HG03558 (cell line): ENCODE measurements at regions not wholly inside any gene's neighbourhood (a gene's known extent, or its start where the extent isn't known, plus 50 kb on each side); places are given as distances from the start of the nearest gene placed in this dataset.

ENCODE experiments used
- ATAC-seq: cut with Tn5 transposase; IDR thresholded peaks from one replicate; pipeline ENCODE4 v1.9.1; 2021; ENCODE audit warnings: moderate number of reproducible peaks; ENCODE audit not compliant: unreplicated experiment; ENCODE audit errors: extremely low read depth

DNA sequence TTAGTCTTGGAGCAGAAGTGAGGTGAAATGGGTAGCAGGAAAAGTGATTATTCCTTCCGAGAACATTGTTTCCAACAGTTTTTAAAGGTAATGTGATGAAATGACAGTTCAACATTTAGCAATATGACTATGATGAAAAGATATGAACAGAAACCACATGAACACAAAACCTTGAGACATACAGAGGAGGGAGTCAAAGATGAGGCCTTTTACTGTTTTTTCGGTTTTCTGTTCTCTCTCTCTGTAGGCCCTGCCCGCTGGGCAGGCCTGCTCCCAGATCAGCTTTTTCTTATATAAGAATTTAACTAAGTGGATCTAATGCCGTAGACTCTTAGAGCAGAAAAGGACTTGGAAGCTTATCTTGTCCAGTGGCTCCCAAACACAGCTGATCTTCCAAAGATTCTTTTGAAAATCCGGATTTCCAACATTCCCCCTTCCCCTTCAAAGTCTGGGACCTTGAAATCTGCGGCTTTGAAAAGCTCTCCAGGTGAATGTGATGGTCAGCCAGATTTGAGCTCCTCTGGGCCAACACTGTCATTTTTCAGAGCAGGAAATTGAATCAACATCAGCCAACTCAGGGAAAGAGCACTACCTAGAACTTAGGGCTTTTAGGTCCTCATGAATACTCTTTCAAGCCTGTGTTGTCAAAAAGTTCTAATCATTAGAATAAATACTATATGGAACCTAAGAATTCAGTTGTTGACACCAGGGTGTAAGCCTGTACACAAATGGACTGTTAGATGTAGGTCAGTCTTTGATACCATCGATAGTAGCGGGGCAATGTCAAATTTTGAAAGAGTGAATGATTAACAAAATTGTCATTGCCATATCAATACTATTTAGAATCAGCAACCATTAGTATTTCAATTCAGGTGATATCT, 372.7 kb downstream of the SHQ1 start:
- no peak for ATAC-seq

DNA sequence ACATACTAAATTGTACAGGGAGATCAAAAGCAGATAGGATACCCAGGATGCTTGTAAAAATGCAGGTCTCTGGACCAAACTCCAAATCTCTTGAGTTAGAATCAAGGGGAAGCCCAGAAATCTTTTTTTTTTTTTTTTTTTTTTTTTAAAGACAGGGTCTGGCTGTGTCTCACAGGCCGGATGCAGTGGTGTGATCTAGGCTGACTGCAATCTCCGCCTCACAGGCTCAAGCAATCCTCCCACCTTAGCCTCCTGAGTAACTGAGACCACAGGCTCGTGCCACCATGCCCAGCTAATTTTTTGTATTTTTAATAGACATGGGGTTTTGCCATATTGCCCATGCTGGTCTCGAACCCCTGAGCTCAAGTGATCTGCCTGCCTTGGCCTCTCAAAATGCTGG, 373.5 kb downstream of the SHQ1 start:
- ATAC-seq, result no peak

DNA sequence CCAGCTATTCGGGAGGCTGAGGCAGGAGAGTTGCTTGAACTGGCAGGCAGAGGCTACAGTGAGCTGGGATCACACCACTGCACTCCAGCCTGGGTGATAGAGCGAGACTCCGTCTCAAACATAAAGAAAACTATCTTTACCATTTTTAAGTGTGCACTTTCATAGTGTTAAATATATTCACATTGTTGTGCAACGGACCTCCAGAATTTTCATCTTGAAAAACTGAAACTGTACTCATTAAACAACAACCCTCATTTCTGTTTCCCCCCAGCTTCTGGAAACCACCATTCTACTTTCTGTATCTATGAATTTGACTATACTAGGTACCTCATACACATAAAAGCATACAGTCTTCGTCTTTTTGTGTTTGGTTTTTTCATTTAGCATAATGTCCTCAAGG, 375.1 kb downstream of the SHQ1 start:
- ATAC-seq, result peak; percentile 72

DNA sequence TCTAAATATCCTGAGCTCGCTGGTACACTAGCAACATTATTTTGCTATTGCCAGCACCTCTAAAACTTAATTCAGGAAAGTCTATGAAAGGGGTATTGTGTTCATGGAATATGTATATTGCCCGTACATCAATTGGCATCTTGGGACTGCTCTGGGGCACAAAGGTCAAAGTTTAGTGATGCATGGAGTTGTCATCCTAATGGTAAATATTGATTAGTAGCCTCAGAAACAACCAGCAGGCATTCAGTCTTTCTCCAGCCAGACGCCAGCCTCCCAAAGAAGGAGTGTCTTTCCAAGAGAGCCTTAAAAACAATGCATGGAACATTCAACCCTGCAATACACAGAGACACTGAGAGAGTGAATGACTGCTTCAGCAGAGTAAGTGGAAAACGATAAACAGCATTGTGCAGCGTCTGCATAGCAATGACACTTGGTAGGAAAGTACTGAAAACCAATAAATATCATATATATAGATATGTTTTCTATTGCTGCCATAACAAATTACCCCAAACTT, 377.3 kb downstream of the SHQ1 start:
- ATAC-seq, result no peak

DNA sequence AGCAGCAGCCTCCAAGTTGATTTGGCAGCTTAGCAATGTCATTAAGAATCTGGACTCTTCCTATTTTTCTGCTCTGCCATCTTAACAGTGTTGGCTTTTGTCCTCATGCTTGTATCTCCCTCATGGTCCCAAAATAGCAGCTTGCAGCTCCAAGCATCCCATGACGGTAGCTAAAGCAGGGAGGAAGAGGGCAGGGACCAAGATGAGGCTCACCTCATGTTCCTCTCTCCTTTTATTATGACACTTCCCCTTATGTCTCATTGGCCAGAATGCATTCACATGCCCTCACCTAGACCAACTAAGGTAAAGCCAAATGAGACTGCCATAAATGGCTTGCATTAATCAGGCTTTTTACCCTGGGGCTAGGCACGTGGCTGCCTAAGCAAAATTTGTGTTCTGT, 382.4 kb downstream of the SHQ1 start:
- no peak for ATAC-seq

DNA sequence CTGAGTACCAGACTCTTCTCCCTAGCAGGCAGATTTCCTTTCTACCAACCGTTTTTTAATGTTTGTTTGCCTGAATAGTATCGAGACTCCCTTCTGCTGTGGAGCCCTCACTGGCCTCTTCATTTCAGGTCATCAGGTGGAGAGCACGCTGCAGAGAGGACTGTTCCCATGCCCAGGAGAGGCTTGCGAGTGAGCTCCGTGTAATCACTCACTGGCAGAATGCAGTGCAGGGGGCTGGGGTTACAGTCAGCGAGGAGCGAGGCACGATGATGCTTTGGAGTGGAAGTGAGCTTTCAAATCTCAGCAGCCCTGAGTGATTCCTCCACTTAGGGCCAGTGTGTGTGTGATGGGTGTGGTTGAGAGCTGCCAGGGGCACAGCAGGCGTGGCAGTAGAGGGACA, 385.2 kb downstream of the SHQ1 start:
- ATAC-seq, result no peak

DNA sequence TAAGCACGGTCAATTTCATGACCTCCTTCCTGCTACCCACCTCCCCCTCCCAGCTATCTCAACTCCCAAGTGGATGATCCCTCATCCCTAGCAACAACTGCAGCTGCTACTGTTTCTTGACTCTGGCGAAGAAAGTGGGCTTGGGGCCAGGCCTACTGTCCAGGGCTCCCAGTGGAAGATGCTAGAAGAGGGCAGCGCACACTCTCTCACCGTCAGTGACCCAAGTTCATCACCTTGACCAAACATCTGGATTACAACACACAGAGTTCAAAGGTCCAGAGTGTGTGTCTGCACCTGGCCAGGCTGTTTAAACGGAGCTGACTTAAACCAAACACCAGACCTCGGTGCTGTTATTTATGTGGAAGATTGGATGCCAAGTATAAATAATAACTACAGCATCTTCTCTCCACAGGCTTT, 385.6 kb downstream of the SHQ1 start:
- no peak for ATAC-seq

DNA sequence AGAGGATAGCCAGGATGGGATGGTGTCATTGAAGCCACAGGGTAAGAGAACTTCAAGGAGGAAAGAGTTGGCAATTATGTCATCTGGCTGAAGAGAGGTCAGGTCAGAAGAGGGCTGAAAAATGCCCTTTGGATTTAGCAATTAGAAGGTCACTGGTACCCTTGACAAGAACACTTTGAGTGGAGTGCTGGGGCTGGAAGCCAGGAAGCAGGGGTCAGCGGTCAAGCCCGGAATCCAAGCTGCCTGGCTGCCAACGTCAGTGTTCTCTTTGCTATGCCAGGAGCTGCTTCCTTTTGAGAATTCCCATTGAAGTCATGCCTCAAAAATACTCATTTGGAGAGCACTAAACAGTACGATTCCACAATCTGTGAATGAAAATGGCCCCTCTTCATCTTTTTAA, 386.5 kb downstream of the SHQ1 start:
- no peak for ATAC-seq

DNA sequence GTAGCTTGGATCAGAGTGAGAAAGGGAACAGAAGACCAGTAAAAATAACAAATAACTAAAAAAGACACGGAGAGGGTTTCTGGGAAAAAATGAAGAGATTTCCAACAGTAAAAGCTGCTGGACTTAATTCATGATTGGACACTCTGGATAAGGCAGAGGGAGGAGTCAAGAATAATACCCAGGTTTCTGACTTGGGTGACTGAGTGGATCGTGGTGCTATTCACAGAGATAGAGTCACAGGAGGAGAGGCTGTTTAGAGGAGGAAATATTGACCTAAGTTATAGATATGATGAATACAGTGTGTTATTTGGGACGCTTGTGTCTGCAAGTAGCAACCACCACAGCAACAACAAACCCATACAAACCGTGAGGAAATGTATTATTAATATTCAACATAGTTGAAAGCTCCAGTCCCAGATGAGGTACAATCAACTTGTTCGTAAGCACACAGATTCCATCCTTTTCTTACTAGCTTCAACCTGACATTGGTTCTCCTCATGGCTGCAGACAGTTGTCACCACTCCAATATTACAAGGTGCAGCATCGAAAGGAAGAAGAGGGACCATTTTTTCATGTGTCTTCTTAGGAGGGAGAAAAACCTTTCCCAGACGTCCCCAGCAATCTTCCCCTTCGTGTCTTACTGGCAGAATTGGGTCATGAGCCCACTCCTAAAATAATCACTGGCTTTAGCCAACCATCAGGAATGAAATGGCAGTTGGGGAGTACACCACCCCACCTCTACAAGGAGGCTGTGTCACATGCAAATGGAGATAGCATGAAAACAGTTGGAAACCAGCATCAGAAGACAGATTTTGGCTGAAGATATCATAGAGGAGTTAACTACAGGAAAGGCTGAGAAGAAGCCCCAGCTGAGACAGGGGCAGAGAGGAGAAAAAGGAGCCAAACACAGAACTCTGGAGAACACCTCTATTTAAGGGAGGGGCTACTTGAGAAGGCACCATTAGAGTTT, 387.8 kb downstream of the SHQ1 start:
- ATAC-seq, result no peak

DNA sequence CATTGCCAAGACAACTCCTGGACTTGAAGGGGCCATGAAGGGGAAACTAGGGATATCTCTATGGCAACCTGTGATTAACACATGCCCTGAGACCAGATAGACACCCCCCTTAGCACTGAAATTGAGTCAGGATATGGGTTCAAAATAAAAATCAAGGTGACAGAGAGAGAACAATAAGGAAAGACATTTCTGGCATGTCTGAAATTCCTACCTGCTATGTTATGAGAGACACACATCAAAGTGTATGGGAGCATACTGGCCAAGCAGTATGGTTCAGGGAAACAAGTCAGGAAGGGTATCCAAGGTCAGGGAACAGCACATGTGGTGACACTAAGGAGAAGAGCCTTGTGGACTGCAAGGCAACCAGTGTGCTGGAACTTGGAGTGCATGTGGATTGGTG, 388.7 kb downstream of the SHQ1 start:
- no peak for ATAC-seq

DNA sequence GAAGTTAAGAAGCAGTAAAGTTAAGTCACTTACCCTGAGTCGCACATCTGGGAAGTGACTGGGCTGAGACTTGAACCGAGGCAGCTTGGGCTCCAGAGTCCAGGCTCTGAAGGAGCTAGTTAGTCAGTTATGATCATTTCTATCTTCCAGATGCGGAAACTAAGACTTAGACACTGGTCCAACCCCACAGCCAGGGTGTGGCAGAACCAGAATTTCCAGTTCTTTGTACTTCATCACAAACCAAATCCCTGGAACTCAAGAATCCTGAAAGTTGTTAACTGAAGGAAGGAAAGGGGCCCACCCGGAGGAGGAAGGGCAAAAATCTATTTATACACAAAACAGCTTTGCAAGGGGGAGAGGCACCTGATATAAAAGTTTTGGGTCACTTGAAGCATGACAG, 389.9 kb downstream of the SHQ1 start:
- no peak for ATAC-seq

DNA sequence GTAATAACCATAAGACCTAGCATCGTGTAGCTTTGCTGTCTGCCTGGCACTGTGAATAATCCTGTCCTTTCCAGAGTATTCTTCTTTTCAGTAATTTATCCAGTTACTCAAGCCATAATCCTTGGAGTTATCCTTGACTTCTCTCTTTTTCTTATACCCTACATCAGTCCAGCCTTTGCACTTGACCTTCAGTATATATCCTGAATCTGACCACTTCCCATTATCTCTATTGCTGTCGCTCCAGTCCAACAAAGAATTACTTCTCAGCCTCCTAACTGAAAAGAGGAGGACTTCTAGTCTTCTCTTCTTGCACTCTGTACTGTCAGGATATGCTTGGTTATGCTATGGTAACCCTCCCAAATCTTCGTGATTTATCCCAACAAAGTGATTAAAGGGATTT, 393.8 kb downstream of the SHQ1 start:
- ATAC-seq, result no peak

DNA sequence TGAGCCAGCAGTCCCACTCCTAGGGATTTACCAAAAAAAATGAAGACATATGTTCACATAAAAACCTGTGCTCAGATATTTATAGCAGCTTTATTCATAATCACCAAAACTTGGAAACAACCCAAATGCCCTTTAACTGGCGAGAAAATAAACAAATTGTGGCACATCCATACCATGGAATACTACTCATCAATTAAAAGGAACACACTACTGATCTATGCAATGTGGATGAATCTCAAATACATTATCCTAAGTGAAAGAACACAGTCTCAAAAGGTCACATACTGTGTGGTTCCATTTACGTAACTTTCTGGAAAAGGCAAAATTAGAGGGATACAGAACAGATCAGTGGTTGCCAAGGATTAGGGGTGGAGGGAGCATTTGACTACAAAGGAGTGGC, 394.5 kb downstream of the SHQ1 start:
- ATAC-seq, result no peak

DNA sequence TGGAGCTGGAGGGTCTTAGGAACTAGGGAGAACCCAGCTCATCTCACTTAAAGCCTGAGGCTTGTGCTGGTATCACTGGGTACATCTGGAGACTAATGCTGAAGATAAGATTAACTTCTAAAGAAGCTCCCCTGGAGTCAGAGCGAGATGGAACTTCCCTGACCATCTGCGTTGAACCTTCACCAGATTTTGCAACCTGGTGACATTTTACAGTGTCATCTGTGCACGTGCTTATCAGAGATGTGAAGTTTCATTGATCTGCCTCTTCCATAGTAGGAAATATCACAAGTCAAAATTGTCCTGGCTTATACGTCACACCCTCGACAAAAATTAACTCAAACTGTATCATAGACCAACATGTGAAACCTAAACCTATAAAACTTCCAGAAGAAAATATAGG, 395.5 kb downstream of the SHQ1 start:
- ATAC-seq, result no peak

DNA sequence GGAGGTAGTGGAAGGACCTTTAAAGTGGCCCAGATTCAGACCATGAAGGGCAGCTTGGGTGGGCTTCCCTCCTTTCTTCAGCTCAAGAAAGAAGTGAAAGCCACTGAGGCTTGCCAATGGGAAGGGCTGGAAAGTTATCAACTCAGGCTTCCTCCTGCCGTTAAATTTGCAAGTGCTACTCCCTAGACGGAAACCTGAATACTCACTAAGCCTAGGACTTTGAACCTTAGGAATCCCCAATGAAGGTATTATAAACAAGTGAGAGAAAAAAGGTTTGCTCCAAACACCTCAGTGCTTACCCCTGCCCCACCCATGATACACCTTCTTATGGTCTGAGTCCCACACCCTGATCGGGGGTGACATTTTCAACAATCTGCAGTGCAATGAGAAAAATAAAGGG, 396.4 kb downstream of the SHQ1 start:
- ATAC-seq, result no peak

DNA sequence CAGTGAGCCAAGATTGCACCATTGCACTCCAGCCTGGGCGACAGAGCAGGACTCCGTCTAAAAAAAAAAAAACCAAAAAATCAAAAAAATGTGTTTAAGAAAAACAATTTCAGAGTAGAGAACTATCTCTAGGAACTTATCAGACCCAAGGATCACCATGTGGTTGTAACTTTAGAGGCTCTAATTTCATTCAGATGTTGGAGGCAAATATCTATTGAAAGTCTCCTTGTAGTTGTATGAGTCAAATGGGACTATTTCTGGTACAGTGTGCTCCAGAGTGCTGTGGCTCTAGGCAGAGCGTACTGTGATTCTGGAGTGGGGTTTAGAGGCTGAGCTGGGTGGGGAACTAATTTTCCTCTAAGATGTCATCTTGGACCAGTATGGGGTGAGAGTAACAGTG, 398.7 kb downstream of the SHQ1 start:
- no peak for ATAC-seq

DNA sequence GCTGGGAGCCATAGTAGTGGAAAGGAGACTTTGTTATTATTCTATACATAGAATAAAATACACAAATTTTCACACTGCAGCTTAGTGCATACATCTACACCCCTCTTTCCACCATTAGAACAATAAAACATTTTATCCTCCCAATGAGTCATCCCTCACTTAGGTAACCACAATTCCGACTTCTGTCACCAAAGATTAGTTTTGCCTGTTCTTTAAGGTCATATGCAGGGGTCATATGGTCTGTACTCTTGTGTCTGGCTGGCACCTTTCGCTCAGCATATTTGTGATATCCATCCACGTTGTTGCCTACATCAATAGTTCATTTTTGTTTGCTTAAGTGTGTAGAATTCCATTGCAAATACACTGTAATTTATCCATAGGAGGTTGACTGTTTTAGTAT, 399.4 kb downstream of the SHQ1 start:
- ATAC-seq, result no peak

DNA sequence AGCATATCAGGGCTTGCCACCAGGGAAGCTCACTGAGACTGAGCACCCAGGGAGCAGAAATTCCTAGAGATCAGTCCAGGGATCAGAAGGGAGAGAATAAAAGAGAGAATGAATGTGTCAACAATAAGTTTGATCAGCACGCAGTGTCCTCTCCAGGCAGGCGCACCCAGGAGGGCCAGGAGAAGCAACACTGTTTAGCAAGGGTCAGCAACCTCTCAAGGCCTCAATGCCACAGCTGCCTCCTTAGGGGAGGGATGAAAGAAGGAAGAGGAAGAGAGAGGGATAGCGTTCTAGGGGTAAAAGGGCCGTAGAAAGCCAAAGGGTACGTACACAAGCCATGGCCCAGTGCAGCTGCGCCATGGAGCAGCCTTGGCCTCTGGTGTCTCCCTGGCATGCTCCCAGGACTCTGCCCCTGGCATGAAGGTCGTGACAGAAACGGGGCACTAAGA, 399.8 kb downstream of the SHQ1 start:
- ATAC-seq, result no peak

DNA sequence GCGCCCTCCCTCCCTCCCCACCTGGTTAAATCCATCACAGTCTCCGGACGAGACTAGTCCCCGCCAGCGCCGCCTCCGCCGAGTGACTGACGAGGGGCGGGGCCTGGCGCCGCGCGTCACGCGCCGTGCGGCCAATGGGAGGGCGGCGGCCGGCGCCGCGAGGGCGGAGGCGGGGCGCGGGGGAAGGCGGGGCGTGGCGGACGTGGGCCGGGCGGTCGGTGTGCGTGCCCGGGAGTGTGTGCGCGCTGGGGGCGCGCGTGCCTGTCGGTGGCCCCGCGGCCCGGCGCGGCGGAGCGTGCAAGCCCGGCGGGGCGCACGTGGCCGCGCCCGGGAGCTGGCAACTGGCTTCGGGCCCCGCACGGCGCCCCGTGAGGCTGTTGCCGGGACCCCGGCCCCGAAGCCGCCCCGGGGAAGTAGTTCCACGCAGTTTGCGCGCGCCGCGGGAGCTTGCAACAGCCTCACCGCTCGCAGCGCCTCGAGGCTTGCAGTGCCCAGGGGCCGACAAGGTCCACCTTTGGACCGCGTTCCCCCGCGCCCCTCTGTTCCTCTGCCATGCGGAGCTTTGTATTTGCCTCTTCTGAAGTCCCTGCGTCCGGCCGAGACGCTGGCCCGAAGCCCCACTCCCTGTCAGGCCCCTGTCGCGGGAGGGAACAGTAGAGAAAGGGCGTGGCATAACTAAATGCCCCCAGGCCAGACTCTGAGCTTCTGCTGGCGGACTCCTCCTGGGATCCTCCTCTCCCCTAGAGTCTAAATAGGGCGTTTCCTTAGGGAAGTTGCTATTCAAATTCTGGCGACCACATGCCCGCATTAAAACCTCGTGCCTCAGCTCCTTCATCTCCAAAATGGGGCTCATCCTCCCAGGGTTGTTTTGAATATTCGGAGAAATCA, 400.9 kb downstream of the SHQ1 start:
- ATAC-seq, result peak; percentile 81
